ENCODE measurements at regions not wholly inside any gene's neighbourhood (a gene's known extent, or its start where the extent isn't known, plus 50 kb on each side); places are given as distances from the start of the nearest gene placed in this dataset.
A peak's percentile ranks its signal among the peaks of the same experiment; 100 is the strongest.

- no peaks in the 10 kb centered on the region for H3K4me1 ChIP-seq (ENCODE audit: control insufficient read depth, insufficient read depth, low read length)
- ATAC-seq (no peak), DNase-seq (no peak)
- intact Hi-C loops (cut with DNase I), result no loop called here
- H3K27ac ChIP-seq (ENCODE audit: low read length), result no peak overlapping the region
- 72% methylated on average over 2 of the region's 2 CpGs for WGBS
- no peaks in the 10 kb centered on the region for H3K27me3 ChIP-seq (ENCODE audit: control insufficient read depth, insufficient read depth)
- no peaks in the 10 kb centered on the region for H3K9me3 ChIP-seq (ENCODE audit: control insufficient read depth, low read length)
- H3K4me3 ChIP-seq (ENCODE audit: low read length), result no peak overlapping the region
These were observed 54.9 kb downstream of the DIO3 start for GRCh38 chr14:101616202-101616601.

DNA sequence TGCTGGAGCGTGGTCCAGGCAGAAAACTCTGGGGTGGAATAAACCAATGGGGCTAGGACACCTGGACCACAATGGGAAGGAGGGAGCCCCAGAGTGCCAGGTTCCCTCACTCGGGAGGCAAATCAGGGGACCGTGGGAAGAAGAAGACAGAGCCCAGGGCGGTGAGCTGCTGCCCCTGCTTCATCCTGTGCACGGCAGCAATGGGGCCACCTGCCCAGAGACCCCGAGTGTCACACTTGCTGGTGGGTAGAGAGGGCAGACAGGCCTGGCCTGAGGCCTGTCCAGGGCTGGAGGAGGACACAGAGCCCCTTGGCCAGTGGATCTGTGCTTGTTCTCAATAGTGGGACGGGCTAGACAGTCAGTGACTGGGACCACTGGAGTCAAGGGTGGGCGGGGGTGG lies 58.2 kb downstream of the DIO3 start:
- H3K27me3 ChIP-seq (ENCODE audit: control insufficient read depth, insufficient read depth), result no peaks in the 10 kb centered on the region
- ATAC-seq (peak in 1 of 2 donors; percentile 27), DNase-seq (no peak)
- H3K4me1 ChIP-seq (ENCODE audit: control insufficient read depth, insufficient read depth, low read length), result no peaks in the 10 kb centered on the region
- WGBS, result 92% methylated on average over 8 of the region's 8 CpGs
- no peak overlapping the region for H3K4me3 ChIP-seq (ENCODE audit: low read length)
- H3K27ac ChIP-seq (ENCODE audit: low read length), result no peak overlapping the region
- H3K9me3 ChIP-seq (ENCODE audit: control insufficient read depth, low read length), result no peaks in the 10 kb centered on the region
- intact Hi-C loops (cut with DNase I), result no loop called here

DNA sequence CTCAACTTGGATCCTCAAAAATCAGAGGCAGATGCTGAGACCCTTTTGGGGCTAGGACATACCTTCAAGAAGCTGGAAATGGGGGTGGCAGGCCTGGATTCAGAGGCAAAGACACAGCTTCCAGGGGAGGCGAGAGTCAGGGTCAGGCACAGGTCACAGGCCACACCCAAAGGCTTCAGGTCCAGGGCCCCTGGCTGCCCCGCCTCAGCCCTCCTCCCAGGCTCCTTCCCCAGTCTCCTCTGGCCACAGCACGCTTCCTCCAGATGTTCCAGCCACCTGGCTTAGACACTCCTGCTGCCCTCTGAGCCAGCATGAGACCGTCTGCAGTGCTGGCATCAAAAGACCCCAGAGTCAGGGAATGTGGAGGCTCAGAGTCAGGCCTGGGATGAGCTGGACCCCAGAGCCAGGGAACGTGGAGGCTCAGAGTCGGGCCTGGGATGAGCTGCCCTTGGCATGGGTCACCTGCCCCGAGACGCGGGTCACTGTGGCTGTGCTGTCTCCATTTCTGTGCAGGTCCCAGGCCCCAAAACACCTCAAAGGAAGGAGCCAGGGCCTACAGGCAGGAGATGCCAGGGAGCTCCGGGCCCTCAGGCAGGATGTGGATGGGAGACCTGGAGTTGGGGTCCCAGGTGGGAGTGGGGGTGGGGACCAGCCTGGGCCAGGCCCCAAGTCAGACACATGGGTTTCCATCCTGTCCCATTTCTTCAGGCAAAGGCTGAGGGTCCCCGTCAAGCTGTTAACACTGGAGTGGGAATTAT lies 58.9 kb downstream of the DIO3 start:
- no peak overlapping the region for H3K27ac ChIP-seq (ENCODE audit: low read length)
- no peaks in the 10 kb centered on the region for H3K27me3 ChIP-seq (ENCODE audit: control insufficient read depth, insufficient read depth)
- intact Hi-C loops (cut with DNase I), result loop anchor here in 2 of 4 donors (10.0 kb wide), 3 partner anchors 775 to 1235 kb away; no protein-coding TSS in a partner anchor
- no peaks in the 10 kb centered on the region for H3K4me1 ChIP-seq (ENCODE audit: control insufficient read depth, insufficient read depth, low read length)
- DNase-seq (peak in 2 of 3 donors; percentile 19 to 28), ATAC-seq (no peak)
- 88% methylated on average over 11 of the region's 11 CpGs for WGBS
- H3K9me3 ChIP-seq (ENCODE audit: control insufficient read depth, low read length), result no peaks in the 10 kb centered on the region
- H3K4me3 ChIP-seq (ENCODE audit: low read length), result no peak overlapping the region

DNA sequence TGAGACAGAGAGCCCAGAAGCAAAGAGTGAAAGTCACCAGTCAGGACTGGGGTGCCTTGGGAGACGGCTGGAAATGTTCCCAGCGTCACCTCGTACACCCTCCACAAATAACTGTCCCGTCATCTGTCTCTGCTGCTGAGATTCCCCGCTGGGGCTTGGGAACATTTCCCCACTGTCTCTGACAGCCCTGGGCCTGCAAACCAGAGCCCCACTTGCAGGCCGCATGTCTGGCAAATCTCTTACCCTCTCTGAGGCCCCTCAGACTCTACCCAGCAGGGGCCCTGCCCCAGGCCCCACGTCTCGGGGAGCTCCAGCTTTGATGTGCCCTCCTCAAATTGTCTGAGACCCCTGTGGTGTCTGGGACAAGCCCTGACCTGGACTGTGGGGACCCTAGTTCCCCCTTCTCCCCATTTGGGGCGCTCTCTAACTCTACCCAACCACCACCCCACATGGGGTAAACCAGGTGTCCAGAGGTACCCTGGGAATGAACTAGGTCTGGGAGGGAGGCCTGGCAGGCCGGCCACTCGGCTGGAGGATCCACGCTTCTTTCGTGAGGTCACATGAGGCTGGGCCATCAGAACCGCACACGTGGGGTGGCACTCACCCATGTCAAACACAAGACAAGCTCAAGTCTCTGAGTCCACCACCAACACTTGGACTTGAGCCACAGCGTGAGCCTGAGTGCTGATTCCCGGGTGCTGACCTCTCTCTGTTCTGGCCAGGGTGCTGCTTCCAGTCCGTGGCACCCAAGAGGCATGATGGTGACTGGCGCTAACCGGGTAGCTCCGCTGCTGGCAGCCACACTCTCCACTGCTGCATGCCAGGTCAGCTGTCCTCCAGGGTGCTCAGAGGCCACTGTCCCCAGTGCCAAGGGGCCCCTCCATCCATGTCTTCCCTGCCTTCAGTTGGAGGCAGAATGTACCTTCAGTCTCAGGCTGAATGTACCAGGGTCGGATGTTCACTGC lies 59.8 kb downstream of the DIO3 start:
- H3K9me3 ChIP-seq (ENCODE audit: control insufficient read depth, low read length), result no peaks in the 10 kb centered on the region
- WGBS, result 86% methylated on average over 22 of the region's 22 CpGs
- no peak for ATAC-seq
- H3K4me3 ChIP-seq (ENCODE audit: low read length), result no peak overlapping the region
- H3K27me3 ChIP-seq (ENCODE audit: control insufficient read depth, insufficient read depth), result no peaks in the 10 kb centered on the region
- DNase-seq, result peak in 1 of 3 donors; percentile 43
- H3K27ac ChIP-seq (ENCODE audit: low read length), result no peak overlapping the region
- no peaks in the 10 kb centered on the region for H3K4me1 ChIP-seq (ENCODE audit: control insufficient read depth, insufficient read depth, low read length)
- intact Hi-C loops (cut with DNase I), result loop anchor here in 2 of 4 donors (10.0 kb wide), 3 partner anchors 776 to 1236 kb away; no protein-coding TSS in a partner anchor

DNA sequence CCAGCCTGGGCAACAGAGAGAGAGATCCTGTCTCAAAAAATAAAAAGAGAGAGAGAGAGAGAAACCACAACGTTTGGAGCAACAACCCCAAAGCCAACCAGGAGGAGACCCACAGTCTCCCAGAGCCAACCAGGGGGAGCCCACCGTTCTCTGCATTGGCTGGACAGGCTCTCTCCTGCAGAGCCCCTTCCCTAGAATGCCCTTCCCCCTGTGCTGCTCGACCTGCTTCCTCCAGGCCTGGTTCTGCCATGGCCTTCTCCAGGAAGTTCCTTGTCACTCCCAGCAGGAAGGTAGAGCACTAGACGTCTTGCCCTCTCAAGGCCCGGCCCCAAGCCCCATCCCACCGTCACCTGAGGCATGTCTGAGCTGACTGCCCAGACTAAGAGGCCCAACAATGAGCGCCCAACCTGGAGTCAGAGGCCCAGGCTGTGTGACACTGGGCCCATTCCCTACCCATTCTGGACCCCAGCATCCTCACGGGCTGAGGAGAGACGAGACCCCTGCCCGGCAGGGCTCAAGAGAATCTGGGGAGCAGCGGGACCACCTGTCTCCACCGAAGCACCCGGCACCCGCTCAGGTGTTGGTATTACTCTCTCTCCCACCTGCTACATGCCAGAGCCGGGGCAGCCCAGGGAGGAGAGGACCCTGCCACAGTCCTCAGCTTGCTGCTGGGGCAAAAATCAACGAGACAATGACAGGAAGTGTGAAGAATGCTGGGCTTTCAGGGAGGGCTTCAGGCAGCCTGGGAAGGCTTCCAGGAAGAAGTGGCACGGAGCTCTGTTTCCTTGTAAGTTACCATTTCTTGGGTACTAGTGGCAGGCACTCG lies 61.2 kb downstream of the DIO3 start:
- Histone ChIP-seq H3K4me1 (ENCODE audit: control insufficient read depth, insufficient read depth, low read length) (no peaks in the 10 kb centered on the region), H3K9me3 (ENCODE audit: control insufficient read depth, low read length) (no peaks in the 10 kb centered on the region), H3K27me3 (ENCODE audit: control insufficient read depth, insufficient read depth) (no peaks in the 10 kb centered on the region), H3K4me3 (ENCODE audit: low read length) (no peak overlapping the region), H3K27ac (ENCODE audit: low read length) (no peak overlapping the region)
- WGBS, result 72% methylated on average over 18 of the region's 18 CpGs
- DNase-seq, result peak in 1 of 3 donors; percentile 43
- intact Hi-C loops (cut with DNase I), result loop anchor here in 2 of 4 donors (10.0 kb wide), 3 partner anchors 778 to 1238 kb away; no protein-coding TSS in a partner anchor
- no peak for ATAC-seq

DNA sequence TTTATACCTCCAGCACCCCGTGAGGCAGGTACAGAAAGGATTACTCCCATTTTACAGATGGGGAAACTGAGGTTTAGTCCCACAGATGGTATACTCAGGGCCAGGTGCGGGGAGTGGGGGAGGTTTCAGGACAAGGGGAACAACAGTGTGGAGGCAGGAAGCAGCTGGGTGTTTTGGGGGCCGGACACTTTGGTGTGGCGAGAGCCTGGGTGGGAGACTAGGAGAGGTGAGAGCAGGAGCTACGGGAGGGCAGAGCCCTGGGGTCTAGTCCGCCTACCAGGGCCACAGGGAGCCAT lies 61.7 kb downstream of the DIO3 start:
- H3K4me1 ChIP-seq (ENCODE audit: control insufficient read depth, insufficient read depth, low read length), result no peaks in the 10 kb centered on the region
- H3K27me3 ChIP-seq (ENCODE audit: control insufficient read depth, insufficient read depth), result no peaks in the 10 kb centered on the region
- intact Hi-C loops (cut with DNase I), result loop anchor here in 2 of 4 donors (10.0 kb wide), 3 partner anchors 778 to 1238 kb away; no protein-coding TSS in a partner anchor
- DNase-seq, result no peak
- H3K4me3 ChIP-seq (ENCODE audit: low read length), result no peak overlapping the region
- no peaks in the 10 kb centered on the region for H3K9me3 ChIP-seq (ENCODE audit: control insufficient read depth, low read length)
- no peak overlapping the region for H3K27ac ChIP-seq (ENCODE audit: low read length)
- 92% methylated on average over 6 of the region's 6 CpGs for WGBS
- no peak for ATAC-seq

DNA sequence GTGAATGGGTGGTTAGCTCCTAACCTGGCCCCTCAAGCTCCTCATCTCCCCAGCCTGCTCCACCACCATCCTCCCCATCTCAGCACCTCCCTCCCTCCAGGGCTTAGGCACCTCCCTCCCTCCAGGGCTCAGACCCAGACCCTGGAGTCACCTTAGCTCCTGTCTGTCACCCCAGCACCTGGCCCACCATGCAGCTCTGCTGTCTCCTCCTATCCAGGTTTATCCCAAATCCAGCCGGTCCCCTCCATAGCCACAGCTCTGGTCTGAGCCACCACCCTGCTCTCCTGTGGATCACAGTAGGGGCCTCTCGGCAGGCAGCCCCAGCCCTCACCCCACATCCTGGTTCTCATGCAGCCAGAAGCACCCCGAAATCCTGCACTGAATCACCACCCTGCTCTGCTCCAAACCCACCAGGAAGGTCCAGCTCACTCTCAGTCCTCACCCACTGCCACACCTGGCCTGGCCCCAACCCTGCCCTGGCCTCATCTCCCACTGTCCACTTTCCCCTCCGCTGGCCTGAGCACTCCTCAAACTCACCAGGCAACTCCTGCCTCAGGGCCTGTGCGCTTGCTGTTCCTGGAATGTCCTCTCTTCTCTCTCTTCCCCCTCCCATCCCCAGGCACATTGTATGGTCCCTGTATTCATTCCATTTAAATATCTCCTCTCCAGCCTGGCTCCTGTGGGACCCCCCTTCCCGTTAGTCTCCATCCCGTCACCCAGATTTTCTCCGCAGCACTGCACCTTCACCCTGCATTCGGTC lies 62.6 kb downstream of the DIO3 start:
- 89% methylated on average over 9 of the region's 9 CpGs for WGBS
- peak in 1 of 3 donors; percentile 16 for DNase-seq
- intact Hi-C loops (cut with DNase I), result loop anchor here in 2 of 4 donors (10.0 kb wide), 3 partner anchors 779 to 1239 kb away; no protein-coding TSS in a partner anchor
- no peaks in the 10 kb centered on the region for H3K4me1 ChIP-seq (ENCODE audit: control insufficient read depth, insufficient read depth, low read length)
- H3K9me3 ChIP-seq (ENCODE audit: control insufficient read depth, low read length), result no peaks in the 10 kb centered on the region
- H3K4me3 ChIP-seq (ENCODE audit: low read length), result no peak overlapping the region
- H3K27ac ChIP-seq (ENCODE audit: low read length), result no peak overlapping the region
- no peak for ATAC-seq
- no peaks in the 10 kb centered on the region for H3K27me3 ChIP-seq (ENCODE audit: control insufficient read depth, insufficient read depth)

GRCh38 chr14:101624536-101624935 lies 63.2 kb downstream of the DIO3 start:
- H3K4me3 ChIP-seq (ENCODE audit: low read length), result no peak overlapping the region
- H3K27ac ChIP-seq (ENCODE audit: low read length), result no peak overlapping the region
- DNase-seq (peak in 1 of 3 donors; percentile 18), ATAC-seq (no peak)
- 67% methylated on average over 11 of the region's 11 CpGs for WGBS
- H3K4me1 ChIP-seq (ENCODE audit: control insufficient read depth, insufficient read depth, low read length), result no peaks in the 10 kb centered on the region
- no peaks in the 10 kb centered on the region for H3K27me3 ChIP-seq (ENCODE audit: control insufficient read depth, insufficient read depth)
- no peaks in the 10 kb centered on the region for H3K9me3 ChIP-seq (ENCODE audit: control insufficient read depth, low read length)
- intact Hi-C loops (cut with DNase I), result loop anchor here in 2 of 4 donors (10.0 kb wide), 3 partner anchors 780 to 1240 kb away; no protein-coding TSS in a partner anchor

- ATAC-seq (no peak), DNase-seq (no peak)
- Histone ChIP-seq H3K9me3 (ENCODE audit: control insufficient read depth, low read length) (no peaks in the 10 kb centered on the region), H3K27me3 (ENCODE audit: control insufficient read depth, insufficient read depth) (no peaks in the 10 kb centered on the region), H3K4me1 (ENCODE audit: control insufficient read depth, insufficient read depth, low read length) (no peaks in the 10 kb centered on the region), H3K4me3 (ENCODE audit: low read length) (no peak overlapping the region), H3K27ac (ENCODE audit: low read length) (no peak overlapping the region)
- 95% methylated on average over 1 of the region's 1 CpG for WGBS
- intact Hi-C loops (cut with DNase I), result loop anchor here in 3 of 4 donors (5.0 to 10.0 kb wide), 4 partner anchors 781 to 1241 kb away; no protein-coding TSS in a partner anchor
These were observed 64.2 kb downstream of the DIO3 start for GRCh38 chr14:101625336-101626097.

Data from right cardiac atrium (tissue), 5 donors.